ENCODE measurements at regions not wholly inside any gene's neighbourhood (a gene's known extent, or its start where the extent isn't known, plus 50 kb on each side); places are given as distances from the start of the nearest gene placed in this dataset.
"Not testable (repeated sequence)": the region's sequence is repeated elsewhere in the genome, so short reads cannot be mapped to it uniquely, and the experiment has no call there.

- DNase-seq = no peak
These were observed 870.3 kb upstream of the RAG2 start for GRCh38 chr11:37468344-37468743.

GRCh38 chr11:37465221-37465620 is 867.2 kb upstream of the RAG2 start:
- DNase-seq = no peak

GRCh38 chr11:37459456-37459855 is 861.4 kb upstream of the RAG2 start:
- DNase-seq = no peak

GRCh38 chr11:37456746-37457145 is 858.7 kb upstream of the RAG2 start:
- DNase-seq = no peak

- DNase-seq = no peak
These were observed 853.9 kb upstream of the RAG2 start for GRCh38 chr11:37451903-37452302.

GRCh38 chr11:37450613-37451012 is 852.6 kb upstream of the RAG2 start:
- no peak for DNase-seq

- no peak for DNase-seq
These were observed 851.1 kb upstream of the RAG2 start for GRCh38 chr11:37449146-37449545.

GRCh38 chr11:37442576-37442975 is 844.5 kb upstream of the RAG2 start:
- DNase-seq = no peak

GRCh38 chr11:37431633-37432230 is 833.7 kb upstream of the RAG2 start:
- DNase-seq = not testable (repeated sequence)

- not testable (repeated sequence) for DNase-seq
These were observed 833.1 kb upstream of the RAG2 start for GRCh38 chr11:37430966-37431632.

- DNase-seq = no peak
These were observed 824.5 kb upstream of the RAG2 start for GRCh38 chr11:37422511-37422910.

GRCh38 chr11:37411289-37411688 is 813.3 kb upstream of the RAG2 start:
- DNase-seq = no peak

GRCh38 chr11:37409124-37409523 is 811.1 kb upstream of the RAG2 start:
- no peak for DNase-seq

GRCh38 chr11:37407461-37407860 is 809.4 kb upstream of the RAG2 start:
- DNase-seq = no peak

- no peak for DNase-seq
These were observed 808.6 kb upstream of the RAG2 start for GRCh38 chr11:37406651-37407050.

- DNase-seq = no peak
These were observed 806.2 kb upstream of the RAG2 start for GRCh38 chr11:37404231-37404630.

GRCh38 chr11:37402663-37403062 is 804.6 kb upstream of the RAG2 start:
- DNase-seq = no peak

GRCh38 chr11:37394236-37394870 is 796.3 kb upstream of the RAG2 start:
- DNase-seq = no peak

- DNase-seq = no peak
These were observed 793.6 kb upstream of the RAG2 start for GRCh38 chr11:37391615-37392014.

GRCh38 chr11:37390576-37391083 is 792.6 kb upstream of the RAG2 start:
- DNase-seq = no peak

- no peak for DNase-seq
These were observed 780.9 kb upstream of the RAG2 start for GRCh38 chr11:37378958-37379357.

- DNase-seq = no peak
These were observed 774.6 kb upstream of the RAG2 start for GRCh38 chr11:37372667-37373066.

GRCh38 chr11:37371346-37371970 is 773.4 kb upstream of the RAG2 start:
- DNase-seq = no peak

- DNase-seq = no peak
These were observed 772.8 kb upstream of the RAG2 start for GRCh38 chr11:37370817-37371216.
